Activated CD8-positive, alpha-beta memory T cell treated with anti-CD3 and anti-CD28 coated beads for 1 hour (primary cell): ENCODE measurements at regions not wholly inside any gene's neighbourhood (a gene's known extent, or its start where the extent isn't known, plus 50 kb on each side); places are given as distances from the start of the nearest gene placed in this dataset.

Experiments
- DNase-seq, 2 donors: peaks; one replicate each; pipeline ENCODE4 v3.0.0-alpha.2; 2020; ENCODE audit warnings: low read depth in 1 of 2; ENCODE audit errors: extremely low read depth in 1 of 2

- DNase-seq = no peak
Observed at GRCh38 chr18:24999650-25000267, 352.2 kb downstream of the ZNF521 start.

GRCh38 chr18:25001803-25002202, 350.2 kb downstream of the ZNF521 start:
- DNase-seq = no peak

- DNase-seq = no peak
Observed at GRCh38 chr18:25005541-25006403, 346.2 kb downstream of the ZNF521 start.

GRCh38 chr18:25010623-25011374, 341.2 kb downstream of the ZNF521 start:
- DNase-seq = no peak
